NOMO-1 treated with DMSO at 0.1 percent for 48 hours (cell line): ENCODE measurements at regions not wholly inside any gene's neighbourhood (a gene's known extent, or its start where the extent isn't known, plus 50 kb on each side); places are given as distances from the start of the nearest gene placed in this dataset.
"Not testable (repeated sequence)": the region's sequence is repeated elsewhere in the genome, so short reads cannot be mapped to it uniquely, and the experiment has no call there.

ENCODE experiments used
- DNase-seq: peaks from one replicate; lab custom pipeline; 2025; ENCODE audit not compliant: unreplicated experiment; lab: John Stamatoyannopoulos, UW

DNA sequence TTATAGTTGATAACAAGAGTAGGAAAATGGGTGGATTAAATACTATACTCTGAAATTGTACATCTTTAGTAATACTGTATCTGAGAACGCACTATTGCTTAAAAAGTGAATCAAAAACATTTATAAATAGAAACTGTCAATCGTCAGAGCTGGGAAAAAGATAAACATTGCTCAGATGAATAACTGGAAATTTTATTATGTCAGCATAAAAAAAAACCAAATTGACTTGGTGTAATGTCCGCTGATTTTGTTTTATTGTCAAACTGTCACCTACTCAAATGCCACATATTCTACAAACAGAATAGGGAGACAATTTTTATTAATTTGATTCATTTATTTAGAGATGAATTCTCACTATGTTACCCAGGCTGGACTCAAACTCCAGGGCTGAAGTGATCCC is 109.3 kb upstream of the TMTC1 start:
- DNase-seq: no peak

DNA sequence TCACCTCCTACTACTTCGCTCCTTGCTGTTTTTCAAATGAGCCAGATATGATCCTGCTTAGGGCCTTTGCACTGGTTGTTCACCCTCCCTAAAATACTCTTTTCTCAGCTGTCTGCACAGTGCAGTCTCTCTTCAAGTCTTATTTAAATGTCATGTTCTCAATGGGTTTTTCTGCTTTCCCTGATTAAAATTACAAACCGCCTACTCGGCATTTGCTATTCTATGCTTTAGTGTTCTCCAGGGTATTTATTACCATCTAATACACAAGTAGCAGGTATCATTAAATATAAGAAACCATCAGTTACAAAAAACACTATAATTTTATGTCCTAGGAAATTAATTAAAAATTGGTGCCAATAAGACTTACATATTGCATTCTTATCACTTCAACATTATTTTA is 108.0 kb upstream of the TMTC1 start:
- DNase-seq: no peak

DNA sequence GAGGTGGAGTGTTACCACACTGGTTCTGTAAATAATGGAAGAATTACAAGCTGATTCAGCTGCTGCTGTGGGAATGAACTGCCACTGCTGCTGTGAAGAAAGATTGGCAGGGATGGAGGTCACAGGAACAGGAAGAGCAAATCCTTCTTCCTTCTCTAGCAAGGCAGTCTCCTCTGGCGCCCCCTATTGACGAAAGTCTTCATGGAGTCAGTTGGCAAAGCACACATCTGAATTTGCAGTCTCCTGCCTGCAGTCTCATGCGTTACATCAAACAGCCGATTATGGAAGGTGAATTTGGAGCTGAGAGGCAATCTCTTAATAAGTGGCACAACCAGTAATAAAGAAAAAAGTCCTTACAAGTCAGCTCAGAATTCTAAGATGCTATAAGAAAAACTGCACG is 106.0 kb upstream of the TMTC1 start:
- peak; percentile 13 for DNase-seq

DNA sequence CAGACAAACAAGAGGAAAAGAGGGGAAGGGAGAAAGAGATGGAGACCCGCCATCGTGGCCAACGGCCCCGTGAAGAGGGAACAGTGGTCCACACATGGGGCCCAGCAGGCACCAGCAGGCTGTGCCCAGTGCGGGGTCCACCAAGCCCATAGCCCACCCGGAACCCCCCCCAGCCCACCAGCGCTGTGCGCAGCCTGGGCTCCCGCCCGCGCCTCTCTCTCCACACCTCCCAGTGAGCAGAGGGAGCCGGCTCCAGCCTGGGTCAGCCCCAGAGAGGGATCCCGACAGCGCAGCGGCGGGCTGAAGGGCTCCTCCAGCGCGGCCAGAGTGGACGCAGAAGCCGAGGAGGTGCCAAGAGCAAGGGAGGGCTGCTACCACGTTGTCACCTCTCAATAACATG is 105.0 kb upstream of the TMTC1 start:
- DNase-seq: no peak

DNA sequence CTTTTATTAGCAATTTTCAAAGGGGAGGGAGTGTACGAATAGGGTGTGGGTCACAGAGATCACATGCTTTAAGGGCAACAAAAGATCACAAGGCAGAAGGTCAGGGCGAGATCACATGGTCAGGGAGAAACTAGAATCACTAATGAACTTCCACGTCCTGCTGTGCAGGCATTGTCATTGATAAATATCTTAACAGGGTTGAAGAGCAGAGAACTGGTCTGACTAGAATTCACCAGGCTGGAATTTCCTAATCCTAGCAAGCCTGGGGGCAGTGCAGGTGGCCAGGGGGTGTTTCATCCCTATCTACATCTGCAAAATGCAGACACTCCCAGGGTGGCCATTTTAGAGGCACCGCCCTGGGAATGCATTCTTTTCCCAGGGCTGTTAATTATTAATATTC is 101.2 kb upstream of the TMTC1 start:
- DNase-seq: not testable (repeated sequence)

DNA sequence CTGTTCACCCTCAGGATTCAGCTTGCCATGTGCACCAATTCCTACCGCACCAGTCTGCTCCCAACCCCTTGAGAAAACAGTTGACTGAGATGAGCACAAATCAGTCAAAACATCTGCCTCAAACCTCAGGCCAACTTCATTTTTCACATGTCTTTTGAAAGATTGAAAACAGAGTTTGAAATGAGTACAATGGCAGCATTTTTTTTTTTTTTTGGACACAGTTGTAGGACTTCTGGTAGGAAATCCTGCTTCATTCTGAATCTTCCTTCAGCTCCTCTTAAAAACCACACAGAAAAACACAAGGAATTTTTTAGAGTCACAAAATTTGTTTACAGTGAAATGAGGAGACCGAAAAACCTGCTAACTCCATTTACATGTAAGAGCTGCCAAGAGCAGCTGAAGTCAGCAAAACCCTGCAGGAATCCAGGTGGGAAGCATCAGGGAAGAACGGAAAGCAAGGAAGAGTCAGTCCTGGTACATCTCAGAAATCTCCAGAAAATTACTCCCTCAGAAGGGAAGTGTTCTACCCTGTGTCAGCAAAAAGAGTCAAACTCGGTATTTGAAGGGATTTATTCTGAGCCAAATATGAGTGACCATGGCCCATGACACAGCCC is 100.3 kb upstream of the TMTC1 start:
- DNase-seq: no peak

DNA sequence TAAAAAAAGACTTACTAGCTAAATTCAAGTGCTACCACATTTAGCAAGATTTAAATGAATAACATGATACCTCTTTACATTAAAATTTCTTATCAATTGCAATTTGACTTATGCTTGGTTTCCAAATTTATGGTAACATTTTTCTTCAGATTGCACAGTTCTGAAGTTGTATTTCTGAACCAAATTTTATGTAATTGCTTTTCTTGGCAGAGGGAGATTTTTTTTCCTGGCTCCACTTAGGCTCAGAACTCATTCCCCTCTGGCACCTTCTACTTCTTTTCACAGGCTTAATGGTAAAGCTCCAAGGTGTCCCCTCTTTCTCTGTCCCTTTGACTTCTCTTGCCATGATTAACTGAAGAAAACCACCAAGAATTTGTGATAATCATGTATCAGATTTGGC is 99.8 kb upstream of the TMTC1 start:
- DNase-seq: no peak

DNA sequence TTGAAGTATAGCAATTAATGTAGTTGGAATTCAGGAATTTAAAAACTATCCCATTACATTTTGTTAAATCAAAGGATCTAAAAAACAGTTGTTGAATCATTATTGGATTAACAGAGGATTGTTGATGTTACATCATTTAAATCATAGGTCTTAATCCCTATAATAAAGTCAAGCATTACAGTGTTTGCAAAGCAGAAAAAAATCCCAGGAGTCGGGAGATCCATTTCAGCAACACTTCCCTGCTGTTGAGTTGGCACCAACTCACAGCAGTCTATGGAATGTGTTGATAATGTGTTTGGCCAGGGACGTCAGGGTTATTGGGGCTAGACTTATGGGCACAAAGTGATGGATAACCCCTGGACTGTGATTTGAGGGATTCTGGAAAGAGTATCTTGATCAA is 99.1 kb upstream of the TMTC1 start:
- DNase-seq: no peak

DNA sequence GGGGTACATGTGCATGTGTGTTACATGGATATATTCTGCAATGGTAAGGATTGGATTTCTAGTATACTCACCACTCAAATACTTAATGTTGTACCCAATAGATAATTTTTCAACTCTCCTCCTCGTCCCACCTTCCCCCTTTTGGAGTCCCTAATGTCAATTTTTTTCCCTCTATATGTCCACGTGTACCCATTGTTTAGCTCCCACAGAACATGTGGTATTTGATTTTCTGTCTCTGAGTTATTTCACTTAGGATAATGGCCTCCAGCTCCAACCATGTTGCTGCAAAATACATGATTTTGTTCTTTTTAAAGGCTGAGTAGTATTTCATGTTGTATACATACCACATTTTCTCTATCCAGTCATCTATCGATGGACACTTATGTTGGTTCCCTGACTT is 97.2 kb upstream of the TMTC1 start:
- no peak for DNase-seq

DNA sequence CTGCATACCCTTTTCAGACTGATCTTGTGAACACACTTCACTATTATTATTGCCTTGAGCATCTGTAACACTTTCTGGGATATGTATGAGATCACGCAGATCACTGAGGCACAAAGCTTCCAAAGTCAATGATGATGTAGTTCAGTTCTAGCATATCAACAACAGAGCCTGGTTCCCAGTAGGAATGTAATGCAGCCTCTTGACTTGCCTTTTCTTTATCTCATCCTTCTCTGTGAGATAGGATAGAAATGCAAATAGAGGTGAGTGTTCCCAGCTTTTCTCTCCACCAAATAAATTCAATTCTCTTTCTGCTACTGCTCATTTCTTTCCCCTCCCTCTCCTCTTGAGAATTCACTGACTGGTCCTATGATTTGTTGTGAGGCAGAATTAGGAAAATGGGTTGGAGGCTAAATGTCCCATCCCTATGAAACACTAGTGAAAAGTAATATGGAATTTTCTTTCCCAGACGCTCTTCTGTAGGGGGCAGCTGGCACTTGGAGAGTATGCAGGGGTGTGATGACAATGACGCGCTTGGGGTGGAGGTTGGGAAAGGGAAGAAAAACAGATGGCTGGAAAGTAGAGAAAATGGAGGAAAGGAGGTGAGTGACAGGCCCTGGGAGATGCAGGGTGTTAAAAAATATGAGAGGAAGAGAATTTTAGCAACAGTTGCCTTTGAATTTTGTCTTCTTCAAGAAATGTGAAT is 96.0 kb upstream of the TMTC1 start:
- no peak for DNase-seq

DNA sequence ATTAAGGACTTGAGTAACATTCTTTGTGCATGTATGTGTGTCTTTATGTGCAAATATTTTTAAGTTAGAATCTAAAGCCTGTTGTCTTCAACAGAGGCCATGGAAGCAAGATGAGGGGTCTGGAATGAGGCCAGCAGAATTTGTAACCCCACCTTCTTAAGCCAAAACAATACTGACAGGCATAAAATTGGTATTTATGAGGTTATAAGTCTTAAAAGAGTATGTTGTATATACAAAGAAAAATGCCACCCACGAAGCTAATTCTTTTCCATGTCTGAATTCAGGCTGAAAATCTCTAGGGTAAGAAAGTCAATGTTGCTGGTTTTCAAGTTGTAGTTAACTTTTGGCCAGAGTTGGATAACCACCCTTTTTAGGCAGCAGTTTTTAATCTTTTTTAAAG is 86.2 kb upstream of the TMTC1 start:
- no peak for DNase-seq

DNA sequence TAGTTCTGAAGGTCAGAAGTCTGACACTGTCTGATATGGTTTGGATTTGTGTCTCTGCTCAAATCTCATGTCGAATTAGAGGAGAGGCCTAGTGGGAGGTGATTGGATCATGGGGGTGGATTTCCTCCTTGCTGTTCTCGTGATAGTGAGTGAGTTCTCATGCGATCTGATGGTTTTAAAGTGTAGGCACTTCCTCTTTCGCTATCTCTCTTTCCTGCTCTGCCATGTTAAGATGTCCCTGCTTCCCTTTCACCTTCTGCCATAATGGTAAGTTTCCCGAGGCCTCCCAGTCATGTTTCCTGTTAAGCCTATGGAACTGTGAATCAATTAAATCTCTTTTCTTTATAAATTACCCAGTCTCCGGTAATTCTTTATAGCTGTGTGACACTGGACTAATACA is 84.1 kb upstream of the TMTC1 start:
- DNase-seq: no peak

DNA sequence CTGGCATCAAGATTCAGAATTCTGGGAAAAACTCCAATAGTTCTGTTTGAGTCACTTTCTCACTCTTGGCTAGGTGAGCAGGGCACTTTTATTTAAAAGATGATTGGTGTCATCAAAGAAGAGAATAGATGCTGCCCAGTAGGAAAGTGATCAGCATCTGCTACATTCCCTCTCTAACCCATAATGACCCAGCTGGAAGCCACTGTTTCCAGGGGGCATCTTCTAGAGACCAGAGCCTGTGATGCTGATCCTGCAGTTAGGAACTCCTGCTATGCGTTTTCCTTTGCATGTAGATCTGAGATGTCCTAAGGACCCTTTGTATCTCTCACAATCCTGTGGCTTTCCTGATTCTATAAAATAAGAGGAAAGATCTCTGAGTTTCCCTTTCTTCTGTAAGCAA is 79.9 kb upstream of the TMTC1 start:
- no peak for DNase-seq

DNA sequence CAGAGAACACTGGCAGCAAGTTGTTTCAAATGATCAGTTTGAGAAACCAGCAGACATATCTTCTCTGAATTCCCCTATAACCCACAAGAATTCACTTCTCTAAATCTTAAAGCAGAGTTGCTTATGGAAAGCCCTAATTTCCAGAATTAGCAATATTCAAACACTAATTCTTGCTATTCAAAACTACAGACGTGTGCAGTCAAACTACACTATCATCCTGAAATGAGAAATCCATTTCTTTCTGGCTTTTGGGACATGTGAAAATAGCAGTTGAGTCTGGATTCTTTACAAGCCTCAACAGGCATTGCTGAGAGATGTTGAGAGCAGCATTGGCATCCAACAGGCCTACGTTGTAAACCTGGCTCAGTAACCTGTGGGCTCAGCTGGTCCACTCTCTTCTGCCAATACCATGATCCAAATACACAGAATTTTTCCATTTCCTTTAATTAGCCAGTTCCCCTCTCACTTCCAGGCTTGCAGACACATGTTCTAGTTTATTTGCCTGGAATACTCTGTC is 74.6 kb upstream of the TMTC1 start:
- DNase-seq: no peak

DNA sequence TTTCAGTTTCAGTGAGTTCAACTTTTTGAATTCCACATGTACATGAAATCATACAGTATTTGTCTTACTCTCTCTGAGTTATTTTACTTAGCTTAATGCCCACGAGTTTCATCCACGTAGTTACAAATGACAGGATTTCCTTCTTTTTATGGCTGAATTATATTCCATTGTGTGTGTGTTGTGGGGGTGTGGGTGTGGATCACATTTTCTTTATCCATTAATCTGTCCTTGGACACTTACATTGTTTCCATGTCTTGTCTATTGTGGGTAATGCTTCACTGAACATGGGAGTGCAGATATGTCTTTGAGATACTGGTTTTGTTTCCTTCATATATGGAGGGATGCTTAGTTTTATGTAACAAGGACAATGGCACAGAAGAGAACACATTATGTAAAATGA is 63.5 kb upstream of the TMTC1 start:
- no peak for DNase-seq

DNA sequence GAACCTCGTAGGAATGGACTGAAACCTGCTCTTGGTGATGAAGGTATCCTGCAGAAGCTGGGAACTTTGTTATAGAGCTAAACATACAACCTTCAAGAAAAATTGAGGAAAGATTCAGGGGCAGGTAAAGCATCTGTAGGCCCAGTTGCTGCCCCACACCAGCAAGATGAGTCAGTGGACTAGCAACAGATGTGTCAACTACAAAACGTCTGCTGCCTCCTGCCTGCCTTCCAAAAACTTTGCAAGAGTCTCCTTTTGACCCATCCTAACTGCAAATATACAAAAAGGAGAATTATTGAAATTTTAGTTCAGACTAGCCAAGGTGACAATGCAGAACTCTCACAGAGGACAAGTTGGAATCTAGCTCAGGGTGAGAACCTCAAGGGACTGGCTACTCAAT is 60.9 kb upstream of the TMTC1 start:
- no peak for DNase-seq

DNA sequence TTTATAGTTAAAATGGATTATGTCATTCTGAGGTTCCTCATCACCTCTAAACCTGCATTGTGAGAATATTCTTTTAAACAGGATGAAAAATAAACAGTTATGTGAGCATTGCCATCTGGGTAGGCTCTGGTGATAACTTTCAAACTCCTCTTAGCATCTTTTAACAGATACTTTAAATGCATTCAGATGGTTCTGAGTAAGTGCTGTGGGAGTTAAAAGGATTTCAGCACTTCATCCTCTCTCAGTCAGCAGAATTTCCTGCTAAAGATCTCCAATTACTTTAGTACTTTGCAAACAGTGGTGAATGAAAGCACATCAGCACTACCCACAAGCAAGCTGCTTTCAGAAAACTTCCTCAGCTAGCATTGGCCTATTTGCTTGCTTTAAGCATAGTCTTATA is 59.3 kb upstream of the TMTC1 start:
- no peak for DNase-seq

DNA sequence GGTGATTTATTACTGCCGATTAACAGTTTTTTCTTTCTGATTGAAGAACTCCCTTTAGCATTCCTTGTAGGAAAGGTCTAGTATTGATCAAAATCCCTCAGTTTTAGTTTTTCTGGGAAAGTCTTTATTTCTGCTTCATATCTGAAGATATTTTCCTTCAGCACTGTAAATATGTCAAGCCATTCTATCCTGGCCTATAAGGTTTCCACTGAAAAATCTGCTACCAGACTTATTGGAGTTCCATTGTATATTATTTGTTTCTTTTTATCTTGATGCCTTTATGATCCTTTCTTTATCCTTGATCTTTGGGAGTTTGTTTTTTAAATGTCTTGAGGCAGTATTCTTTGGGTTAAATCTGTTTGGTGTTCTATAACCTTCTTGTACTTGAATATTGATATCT is 55.0 kb upstream of the TMTC1 start:
- DNase-seq: no peak
